RWPE1 (cell line): ENCODE measurements at regions not wholly inside any gene's neighbourhood (a gene's known extent, or its start where the extent isn't known, plus 50 kb on each side); places are given as distances from the start of the nearest gene placed in this dataset.

Source experiments
- CTCF ChIA-PET: fragments of 350-600 bp; sonication (Branson Sonifier 250); formaldehyde crosslinking; extraction: SDS; loops from one replicate; lab custom pipeline; 2021; lab: Yijun Ruan, JAX
- POLR2A ChIA-PET: fragments of 400-600 bp; formaldehyde crosslinking; extraction: SDS; loops from one replicate; lab custom pipeline; 2020; ENCODE audit warnings: antibody characterized with exemption; ENCODE audit not compliant: low non-redundant PET; lab: Yijun Ruan, JAX
- DNase-seq: peaks from one replicate; pipeline ENCODE4 v3.0.0; 2012; ENCODE audit warnings: low spot score
- H3K27ac ChIP-seq: fragments of 450-650 bp; 2 replicates; pipeline ENCODE4 v1.5.1; 2017
- CTCF ChIP-seq: fragments of 450-650 bp; conservative IDR thresholded peaks from 2 replicates; pipeline ENCODE4 v1.5.1; 2017; ENCODE audit warnings: low read depth, mild to moderate bottlenecking

GRCh38 chr18:34648269-34648985 lies 61.7 kb upstream of the DTNA start:
- TF ChIP-seq CTCF = no peak
- no peak overlapping the region for H3K27ac ChIP-seq
- ChIA-PET CTCF (no interaction called here), POLR2A (no interaction called here)
- no peak for DNase-seq

GRCh38 chr18:34649080-34649479 lies 61.0 kb upstream of the DTNA start:
- ChIA-PET POLR2A (no interaction called here), CTCF (no interaction called here)
- no peak for DNase-seq
- H3K27ac ChIP-seq = no peak overlapping the region
- no peak for TF ChIP-seq CTCF

- TF ChIP-seq CTCF = no peak
- no peak overlapping the region for H3K27ac ChIP-seq
- CTCF ChIA-PET = no interaction called here
- POLR2A ChIA-PET = no interaction called here
- no peak for DNase-seq
These were observed 60.0 kb upstream of the DTNA start for GRCh38 chr18:34650121-34650545.

GRCh38 chr18:34651586-34652369 lies 58.3 kb upstream of the DTNA start:
- no peak overlapping the region for H3K27ac ChIP-seq
- DNase-seq = no peak
- CTCF ChIA-PET = no interaction called here
- no peak for TF ChIP-seq CTCF
- POLR2A ChIA-PET = no interaction called here

- no peak for DNase-seq
- POLR2A ChIA-PET = no interaction called here
- CTCF ChIA-PET = no interaction called here
- TF ChIP-seq CTCF = no peak
- no peak overlapping the region for H3K27ac ChIP-seq
These were observed 55.0 kb upstream of the DTNA start for GRCh38 chr18:34655131-34655530.

GRCh38 chr18:34657860-34658500 lies 52.1 kb upstream of the DTNA start:
- no peak for TF ChIP-seq CTCF
- DNase-seq = no peak
- no peak overlapping the region for H3K27ac ChIP-seq
- CTCF ChIA-PET = no interaction called here
- POLR2A ChIA-PET = no interaction called here
